Upper lobe of right lung (tissue), 1 donor: ENCODE measurements at regions not wholly inside any gene's neighbourhood (a gene's known extent, or its start where the extent isn't known, plus 50 kb on each side); places are given as distances from the start of the nearest gene placed in this dataset.

Source experiments
- ATAC-seq: fragments of 200-7000 bp; cut with Tn5 transposase; one replicate; pipeline ENCODE4 v1.9.1; 2020; ENCODE audit warnings: mild to moderate bottlenecking, moderate library complexity
- DNase-seq: peaks from one replicate; pipeline ENCODE4 v3.0.0-alpha.2; 2020
- H3K27ac ChIP-seq: fragments of 200-600 bp; one replicate; pipeline ENCODE4 v1.8.0; 2022
- H3K27me3 ChIP-seq: fragments of 200-600 bp; one replicate; pipeline ENCODE4 v1.8.0; 2022; ENCODE audit warnings: mild to moderate bottlenecking
- H3K36me3 ChIP-seq: fragments of 200-600 bp; one replicate; pipeline ENCODE4 v1.8.0; 2022
- H3K4me1 ChIP-seq: fragments of 200-600 bp; one replicate; pipeline ENCODE4 v1.8.0; 2022
- H3K4me3 ChIP-seq: fragments of 200-600 bp; one replicate; pipeline ENCODE4 v1.8.0; 2022; ENCODE audit warnings: mild to moderate bottlenecking
- H3K9me3 ChIP-seq: fragments of 200-600 bp; one replicate; pipeline ENCODE4 v1.8.0; 2022
- CTCF ChIP-seq: fragments of 200-600 bp; IDR thresholded peaks from one replicate; pipeline ENCODE4 v1.8.0; 2022; ENCODE audit warnings: antibody characterized with exemption
- intact Hi-C: fragments of 100-400 bp; cut with DNase I; formaldehyde crosslinking; loops from one replicate; pipeline ENCODE4 v1.11.0; 2022
- donor health status: DM: no; HTN: yes; CAD: no; lungs with severe emphysema.

- Histone ChIP-seq H3K4me1 (peaks cover under 1% of the 10 kb centered on the region), H3K27me3 (no peaks in the 10 kb centered on the region), H3K36me3 (no peaks in the 10 kb centered on the region), H3K9me3 (no peaks in the 10 kb centered on the region), H3K27ac (no peak overlapping the region), H3K4me3 (no peak overlapping the region)
- no peak for DNase-seq
- no peak for TF ChIP-seq CTCF
- intact Hi-C loops, result no loop called here
- ATAC-seq, result no peak
Observed at GRCh38 chr3:43192028-43192427, 86.1 kb upstream of the POMGNT2 start.

- no peaks in the 10 kb centered on the region for H3K9me3 ChIP-seq
- TF ChIP-seq CTCF, result no peak
Observed at GRCh38 chr3:43191116-43191515, 85.2 kb upstream of the POMGNT2 start.

GRCh38 chr3:43190670-43191069 lies 84.8 kb upstream of the POMGNT2 start:
- no peak for TF ChIP-seq CTCF
- no peaks in the 10 kb centered on the region for H3K36me3 ChIP-seq
- ATAC-seq (no peak), DNase-seq (no peak)
- no peaks in the 10 kb centered on the region for H3K9me3 ChIP-seq
- H3K27me3 ChIP-seq, result no peaks in the 10 kb centered on the region
- peaks cover 5% of the 10 kb centered on the region for H3K4me1 ChIP-seq
- H3K4me3 ChIP-seq, result no peak overlapping the region
- H3K27ac ChIP-seq, result no peak overlapping the region
- intact Hi-C loops, result no loop called here

More at GRCh38 chr3:43191116-43191515, 85.2 kb upstream of the POMGNT2 start:
- peaks cover 5% of the 10 kb centered on the region for H3K4me1 ChIP-seq
- no peak for ATAC-seq
- H3K36me3 ChIP-seq, result no peaks in the 10 kb centered on the region
- H3K27ac ChIP-seq, result no peak overlapping the region
- H3K4me3 ChIP-seq, result no peak overlapping the region
- intact Hi-C loops, result no loop called here
- no peaks in the 10 kb centered on the region for H3K27me3 ChIP-seq
- DNase-seq, result no peak

GRCh38 chr3:43187836-43188479 lies 82.1 kb upstream of the POMGNT2 start:
- no peak for ATAC-seq

GRCh38 chr3:43185983-43186314 lies 80.1 kb upstream of the POMGNT2 start:
- peaks cover 6% of the 10 kb centered on the region for H3K4me1 ChIP-seq
- H3K36me3 ChIP-seq, result no peaks in the 10 kb centered on the region
- ATAC-seq (no peak), DNase-seq (no peak)
- H3K9me3 ChIP-seq, result no peaks in the 10 kb centered on the region
- intact Hi-C loops, result no loop called here
- no peak overlapping the region for H3K27ac ChIP-seq
- H3K27me3 ChIP-seq, result no peaks in the 10 kb centered on the region
- no peak overlapping the region for H3K4me3 ChIP-seq
- no peak for TF ChIP-seq CTCF

More at GRCh38 chr3:43187836-43188479, 82.1 kb upstream of the POMGNT2 start:
- H3K9me3 ChIP-seq, result no peaks in the 10 kb centered on the region
- H3K4me3 ChIP-seq, result no peak overlapping the region
- peaks cover 5% of the 10 kb centered on the region for H3K4me1 ChIP-seq
- no peak for DNase-seq
- intact Hi-C loops, result no loop called here
- H3K27me3 ChIP-seq, result no peaks in the 10 kb centered on the region
- no peak overlapping the region for H3K27ac ChIP-seq
- H3K36me3 ChIP-seq, result no peaks in the 10 kb centered on the region
- no peak for TF ChIP-seq CTCF
